SH-SY5Y (cell line): ENCODE measurements at regions not wholly inside any gene's neighbourhood (a gene's known extent, or its start where the extent isn't known, plus 50 kb on each side); places are given as distances from the start of the nearest gene placed in this dataset.

ENCODE experiments used
- GATA2 ChIP-seq: IDR thresholded peaks from 2 replicates; pipeline ENCODE4 v1.6.1; 2011; ENCODE audit warnings: mild to moderate bottlenecking, low read depth, low read length
- GATA3 ChIP-seq: IDR thresholded peaks from 2 replicates; pipeline ENCODE4 v1.6.1; 2011; ENCODE audit warnings: low read depth, mild to moderate bottlenecking, low read length, moderate library complexity

GRCh38 chr7:27345164-27345887, 102.7 kb downstream of the EVX1 start:
- no peak for TF ChIP-seq GATA2
- TF ChIP-seq GATA3 = no peak
